Psoas muscle (tissue), 7 donors: ENCODE measurements at regions not wholly inside any gene's neighbourhood (a gene's known extent, or its start where the extent isn't known, plus 50 kb on each side); places are given as distances from the start of the nearest gene placed in this dataset.
"Not testable (repeated sequence)": the region's sequence is repeated elsewhere in the genome, so short reads cannot be mapped to it uniquely, and the experiment has no call there.

Experiments
- ATAC-seq, 4 donors: fragments of 200-7000 bp; cut with Tn5 transposase; one replicate each; pipeline ENCODE4 v1.9.1; 2020; ENCODE audit warnings: moderate library complexity in 3 of 4, mild to moderate bottlenecking in 2 of 4
- DNase-seq, 2 donors: peaks; one replicate each; pipeline ENCODE4 v3.0.0-alpha.2; 2020
- H3K27ac ChIP-seq: fragments of 200-600 bp; one replicate; pipeline ENCODE4 v1.8.0; 2022
- H3K27me3 ChIP-seq, 3 donors: fragments of 200-600 bp in 1 of 3; one replicate each; pipeline versions ENCODE4 v1.6.1 to v1.8.0; 2013 to 2022; ENCODE audit warnings: low read length in 2 of 3, mild to moderate bottlenecking in 2 of 3, moderate library complexity in 1 of 3; ENCODE audit not compliant: insufficient read depth in 3 of 3
- H3K36me3 ChIP-seq, 2 donors: fragments of 200-600 bp in 1 of 2; one replicate each; pipeline versions ENCODE4 v1.6.1 to v1.8.0; 2013 to 2022; ENCODE audit warnings: low read depth in 1 of 2, mild to moderate bottlenecking in 1 of 2, moderate library complexity in 1 of 2; ENCODE audit not compliant: insufficient read depth in 1 of 2
- H3K4me1 ChIP-seq: fragments of 200-600 bp; one replicate; pipeline ENCODE4 v1.8.0; 2022
- H3K4me3 ChIP-seq: fragments of 200-600 bp; one replicate; pipeline ENCODE4 v1.8.0; 2022; ENCODE audit warnings: mild to moderate bottlenecking
- H3K9me3 ChIP-seq: fragments of 200-600 bp; one replicate; pipeline ENCODE4 v1.8.0; 2022
- CTCF ChIP-seq: fragments of 200-600 bp; IDR thresholded peaks from one replicate; pipeline ENCODE4 v1.8.0; 2022; ENCODE audit warnings: antibody characterized with exemption
- WGBS, 3 donors: extraction: QIAGEN DNeasy Blood & Tissue Kit; methylation state at CpG; one replicate each; pipeline versions ENCODE4 v1.1.6 to v1.1.7; 2013; 5-methylcytosine and 5-hydroxymethylcytosine counted together
- intact Hi-C, 2 donors: fragments of 100-400 bp; cut with DNase I; formaldehyde crosslinking; loops; one replicate each; pipeline versions ENCODE4 v1.11.0 to v1.14.2; 2022
- donor health status: healthy with polysubstance abuse.
- donor health status: DM: no; HTN: no; CAD: no; lungs with moderate emphysema.
- donor health status: Bipolar disorder and iron deficiency.
- donor health status: healthy.
- donor health status: DM: yes; HTN: yes; CAD: no.
- donor health status: DM: no; HTN: no; CAD: no.
- donor health status: DM: yes; HTN: yes; CAD: no.

- intact Hi-C loops: no loop called here
- no peaks in the 10 kb centered on the region for H3K4me1 ChIP-seq
- H3K36me3 ChIP-seq: no peaks in the 10 kb centered on the region
- WGBS, 3 donors: 77 to 97% (median 92%) methylated on average over 1 of the region's 1 CpG
- no peak overlapping the region for H3K27ac ChIP-seq
- ATAC-seq (no peak), DNase-seq (no peak)
- no peak overlapping the region for H3K4me3 ChIP-seq
- no peak for TF ChIP-seq CTCF
- H3K27me3 ChIP-seq: no peaks in the 10 kb centered on the region
- H3K9me3 ChIP-seq: no peaks in the 10 kb centered on the region
Measured at GRCh38 chr12:30567082-30567481, 128.6 kb downstream of the IPO8 start.

- no peak overlapping the region for H3K4me3 ChIP-seq
- intact Hi-C loops: no loop called here
- no peaks in the 10 kb centered on the region for H3K27me3 ChIP-seq
- ATAC-seq (no peak), DNase-seq (no peak)
- 47 to 73% (median 51%) methylated on average over 2 of the region's 2 CpGs for WGBS, 3 donors
- no peak overlapping the region for H3K27ac ChIP-seq
- no peaks in the 10 kb centered on the region for H3K4me1 ChIP-seq
- no peak for TF ChIP-seq CTCF
- H3K36me3 ChIP-seq: no peaks in the 10 kb centered on the region
- no peaks in the 10 kb centered on the region for H3K9me3 ChIP-seq
Measured at GRCh38 chr12:30564394-30564793, 131.3 kb downstream of the IPO8 start.

GRCh38 chr12:30548203-30548602, 147.5 kb downstream of the IPO8 start:
- Histone ChIP-seq H3K27me3 (no peaks in the 10 kb centered on the region), H3K4me3 (no peak overlapping the region), H3K4me1 (no peaks in the 10 kb centered on the region), H3K9me3 (no peaks in the 10 kb centered on the region), H3K27ac (no peak overlapping the region), H3K36me3 (no peaks in the 10 kb centered on the region)
- intact Hi-C loops: no loop called here
- TF ChIP-seq CTCF: no peak
- no peak for ATAC-seq
- 72 to 83% (median 81%) methylated on average over 1 of the region's 1 CpG for WGBS, 3 donors
- DNase-seq: no peak

DNA sequence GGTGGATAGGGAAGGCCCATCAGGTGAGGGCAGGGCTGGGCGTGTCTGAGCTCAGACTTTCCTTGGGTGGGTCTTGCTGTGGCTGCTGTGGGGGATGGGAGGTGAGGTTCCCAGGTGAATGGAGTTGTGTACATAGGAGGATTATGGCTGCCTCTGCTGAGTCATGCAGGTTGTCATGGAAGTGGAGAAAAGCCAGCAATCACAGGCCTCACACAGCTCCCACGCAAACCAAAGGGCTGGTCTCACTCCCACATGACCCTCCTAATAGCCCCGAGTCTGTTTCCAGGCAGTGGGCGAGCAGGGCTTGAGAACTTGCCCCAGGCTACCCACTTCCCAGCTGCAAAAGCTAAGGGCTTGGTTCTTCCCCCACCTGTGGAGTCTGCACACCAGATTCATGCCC, 149.5 kb downstream of the IPO8 start:
- intact Hi-C loops: no loop called here
- H3K4me1 ChIP-seq: no peaks in the 10 kb centered on the region
- ATAC-seq (no peak), DNase-seq (no peak)
- no peak overlapping the region for H3K4me3 ChIP-seq
- H3K27me3 ChIP-seq: no peaks in the 10 kb centered on the region
- TF ChIP-seq CTCF: no peak
- H3K36me3 ChIP-seq: no peaks in the 10 kb centered on the region
- 85 to 94% (median 93%) methylated on average over 4 of the region's 4 CpGs for WGBS, 3 donors
- peaks cover 8% of the 10 kb centered on the region for H3K9me3 ChIP-seq
- no peak overlapping the region for H3K27ac ChIP-seq

GRCh38 chr12:30544704-30545103, 151.0 kb downstream of the IPO8 start:
- H3K36me3 ChIP-seq, ATAC-seq, H3K4me3 ChIP-seq, H3K4me1 ChIP-seq, H3K27ac ChIP-seq, intact Hi-C loops, H3K27me3 ChIP-seq, DNase-seq: not testable (repeated sequence)
- 92 to 95% (median 94%) methylated on average over 3 of the region's 3 CpGs for WGBS, 3 donors
- peaks cover 12% of the 10 kb centered on the region for H3K9me3 ChIP-seq
